ENCODE measurements at regions not wholly inside any gene's neighbourhood (a gene's known extent, or its start where the extent isn't known, plus 50 kb on each side); places are given as distances from the start of the nearest gene placed in this dataset.

DNA sequence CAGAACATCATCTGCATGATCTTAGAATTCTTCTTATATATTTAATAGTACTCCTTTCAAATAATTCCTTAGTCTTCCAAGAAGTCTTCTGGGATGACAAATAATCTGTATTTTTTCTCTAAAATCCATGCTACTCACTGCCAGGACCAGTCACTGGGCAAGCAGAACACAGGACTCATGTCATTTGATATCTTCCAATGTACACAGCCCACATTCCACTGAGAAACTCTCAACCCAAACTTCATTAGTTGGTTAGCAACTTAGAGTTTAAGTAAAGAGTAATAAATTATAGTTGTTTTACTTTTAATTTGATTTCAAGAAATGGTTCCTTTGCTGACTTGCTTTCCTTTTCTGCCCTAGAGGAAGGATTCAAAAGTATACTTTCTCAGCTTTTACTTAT, 317.0 kb downstream of the VGLL3 start:
- Histone ChIP-seq H3K9me2 (replicated peaks; ENCODE audit: insufficient read depth, low read length) (no peaks in the 10 kb centered on the region), H2AFZ (ENCODE audit: low read depth, low read length, severe bottlenecking) (no peak overlapping the region), H3K4me2 (ENCODE audit: low read depth, low read length, poor library complexity, severe bottlenecking) (no peak overlapping the region), H3F3A (ENCODE audit: insufficient read depth) (no peaks in the 10 kb centered on the region), H3K4me3 (ENCODE audit: insufficient read depth, low read length, poor library complexity, severe bottlenecking) (no peak overlapping the region), H3K9ac (ENCODE audit: low read length) (no peak overlapping the region), H3K79me2 (ENCODE audit: insufficient read depth, low read length) (no peaks in the 10 kb centered on the region), H3K27ac (ENCODE audit: low read depth, low read length) (no peak overlapping the region), H3K9me3 (ENCODE audit: insufficient read depth, low read length) (0 out of 2 replicates have a peak, but pooled peaks cover 2% of the 10 kb centered on the region), H3K36me3 (ENCODE audit: low read length) (no peaks in the 10 kb centered on the region), H3K27me3 (ENCODE audit: low read length) (no peaks in the 10 kb centered on the region), H4K20me1 (ENCODE audit: low read depth, low read length) (no peaks in the 10 kb centered on the region)
- TF ChIP-seq, protein P1, sequence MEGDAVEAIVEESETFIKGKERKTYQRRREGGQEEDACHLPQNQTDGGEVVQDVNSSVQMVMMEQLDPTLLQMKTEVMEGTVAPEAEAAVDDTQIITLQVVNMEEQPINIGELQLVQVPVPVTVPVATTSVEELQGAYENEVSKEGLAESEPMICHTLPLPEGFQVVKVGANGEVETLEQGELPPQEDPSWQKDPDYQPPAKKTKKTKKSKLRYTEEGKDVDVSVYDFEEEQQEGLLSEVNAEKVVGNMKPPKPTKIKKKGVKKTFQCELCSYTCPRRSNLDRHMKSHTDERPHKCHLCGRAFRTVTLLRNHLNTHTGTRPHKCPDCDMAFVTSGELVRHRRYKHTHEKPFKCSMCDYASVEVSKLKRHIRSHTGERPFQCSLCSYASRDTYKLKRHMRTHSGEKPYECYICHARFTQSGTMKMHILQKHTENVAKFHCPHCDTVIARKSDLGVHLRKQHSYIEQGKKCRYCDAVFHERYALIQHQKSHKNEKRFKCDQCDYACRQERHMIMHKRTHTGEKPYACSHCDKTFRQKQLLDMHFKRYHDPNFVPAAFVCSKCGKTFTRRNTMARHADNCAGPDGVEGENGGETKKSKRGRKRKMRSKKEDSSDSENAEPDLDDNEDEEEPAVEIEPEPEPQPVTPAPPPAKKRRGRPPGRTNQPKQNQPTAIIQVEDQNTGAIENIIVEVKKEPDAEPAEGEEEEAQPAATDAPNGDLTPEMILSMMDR (IDR thresholded peaks at IDR 0.05; ENCODE audit: insufficient read depth, low read length, poor library complexity, severe bottlenecking): no peak

- no peaks in the 10 kb centered on the region for H3K27me3 ChIP-seq (ENCODE audit: low read length)
- H2AFZ ChIP-seq (ENCODE audit: low read depth, low read length, severe bottlenecking): no peak overlapping the region
- no peak overlapping the region for H3K4me3 ChIP-seq (ENCODE audit: insufficient read depth, low read length, poor library complexity, severe bottlenecking)
- H3K36me3 ChIP-seq (ENCODE audit: low read length): no peaks in the 10 kb centered on the region
- H3K9me3 ChIP-seq (ENCODE audit: insufficient read depth, low read length): no peaks in the 10 kb centered on the region
- H4K20me1 ChIP-seq (ENCODE audit: low read depth, low read length): no peaks in the 10 kb centered on the region
- no peak overlapping the region for H3K9ac ChIP-seq (ENCODE audit: low read length)
- no peak overlapping the region for H3K27ac ChIP-seq (ENCODE audit: low read depth, low read length)
- H3K4me2 ChIP-seq (ENCODE audit: low read depth, low read length, poor library complexity, severe bottlenecking): no peak overlapping the region
- TF ChIP-seq, protein P1 (IDR thresholded peaks at IDR 0.05; ENCODE audit: insufficient read depth, low read length, poor library complexity, severe bottlenecking): no peak
- TF ChIP-seq EZH2phosphoT487 (conservative IDR thresholded peaks at IDR 0.05; ENCODE audit: low read length): no peak
- H3K79me2 ChIP-seq (ENCODE audit: insufficient read depth, low read length): no peaks in the 10 kb centered on the region
- no peaks in the 10 kb centered on the region for H3K9me2 ChIP-seq (replicated peaks; ENCODE audit: insufficient read depth, low read length)
- no peaks in the 10 kb centered on the region for H3F3A ChIP-seq (ENCODE audit: insufficient read depth)
Measured at GRCh38 chr3:86661817-86662216, 329.1 kb downstream of the VGLL3 start.

- no peaks in the 10 kb centered on the region for H3K9me3 ChIP-seq (ENCODE audit: insufficient read depth, low read length)
- no peaks in the 10 kb centered on the region for H4K20me1 ChIP-seq (ENCODE audit: low read depth, low read length)
- no peaks in the 10 kb centered on the region for H3K9me2 ChIP-seq (replicated peaks; ENCODE audit: insufficient read depth, low read length)
- H3K4me2 ChIP-seq (ENCODE audit: low read depth, low read length, poor library complexity, severe bottlenecking): no peak overlapping the region
- no peak overlapping the region for H3K27ac ChIP-seq (ENCODE audit: low read depth, low read length)
- no peaks in the 10 kb centered on the region for H3K36me3 ChIP-seq (ENCODE audit: low read length)
- H3K9ac ChIP-seq (ENCODE audit: low read length): no peak overlapping the region
- no peaks in the 10 kb centered on the region for H3K27me3 ChIP-seq (ENCODE audit: low read length)
- no peaks in the 10 kb centered on the region for H3K79me2 ChIP-seq (ENCODE audit: insufficient read depth, low read length)
- H3F3A ChIP-seq (ENCODE audit: insufficient read depth): no peaks in the 10 kb centered on the region
- TF ChIP-seq, protein P1 (IDR thresholded peaks at IDR 0.05; ENCODE audit: insufficient read depth, low read length, poor library complexity, severe bottlenecking): no peak
- no peak for TF ChIP-seq EZH2phosphoT487 (conservative IDR thresholded peaks at IDR 0.05; ENCODE audit: low read length)
- no peak overlapping the region for H2AFZ ChIP-seq (ENCODE audit: low read depth, low read length, severe bottlenecking)
- no peak overlapping the region for H3K4me3 ChIP-seq (ENCODE audit: insufficient read depth, low read length, poor library complexity, severe bottlenecking)
Measured at GRCh38 chr3:86658876-86659275, 332.1 kb downstream of the VGLL3 start.
